Embryonic facial prominence (tissue), 1 donor: ENCODE measurements at regions not wholly inside any gene's neighbourhood (a gene's known extent, or its start where the extent isn't known, plus 50 kb on each side); places are given as distances from the start of the nearest gene placed in this dataset.
"Not testable (repeated sequence)": the region's sequence is repeated elsewhere in the genome, so short reads cannot be mapped to it uniquely, and the experiment has no call there.

Experiments used
- DNase-seq: peaks from one replicate; pipeline ENCODE4 v3.0.0-alpha.2; 2016; ENCODE audit errors: extremely low spot score

DNA sequence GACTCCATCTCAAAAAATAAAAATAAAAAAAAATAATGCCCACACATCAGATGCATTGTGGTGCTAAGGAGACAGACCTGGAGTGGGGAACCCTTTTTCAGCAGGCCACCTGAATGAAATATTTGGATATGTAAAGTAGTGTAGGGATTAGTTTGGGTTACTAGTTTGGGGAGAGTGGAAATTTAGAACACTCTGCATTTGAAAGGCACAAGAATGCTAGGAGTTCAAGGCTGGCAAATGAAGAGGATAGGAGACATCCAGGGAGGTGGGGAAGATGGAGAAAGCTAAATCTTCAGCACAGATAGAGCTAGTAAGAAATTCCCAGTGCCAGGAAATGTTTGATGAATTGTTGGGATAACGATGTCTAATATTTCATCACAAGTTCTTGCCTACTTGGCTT is 298.3 kb upstream of the ERCC4 start:
- no peak for DNase-seq

DNA sequence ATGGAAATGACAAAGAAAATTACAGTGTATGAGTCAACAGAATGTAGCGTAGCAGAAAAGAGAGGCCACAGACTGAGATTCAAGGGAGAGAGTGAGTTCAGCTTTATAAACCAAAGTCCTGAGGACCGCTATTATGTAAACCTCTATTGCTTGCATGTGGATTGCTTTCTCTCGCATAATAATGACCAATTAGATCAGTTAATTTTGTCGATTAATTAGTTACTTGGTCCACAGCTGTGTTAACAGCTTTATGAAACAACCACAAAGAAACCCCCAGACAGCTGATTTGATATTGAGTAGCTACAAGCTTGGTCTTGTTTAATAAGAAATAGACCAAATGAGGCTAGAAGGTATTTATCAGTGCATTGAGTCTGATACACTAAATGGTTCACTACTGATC is 291.8 kb upstream of the ERCC4 start:
- DNase-seq, result no peak

DNA sequence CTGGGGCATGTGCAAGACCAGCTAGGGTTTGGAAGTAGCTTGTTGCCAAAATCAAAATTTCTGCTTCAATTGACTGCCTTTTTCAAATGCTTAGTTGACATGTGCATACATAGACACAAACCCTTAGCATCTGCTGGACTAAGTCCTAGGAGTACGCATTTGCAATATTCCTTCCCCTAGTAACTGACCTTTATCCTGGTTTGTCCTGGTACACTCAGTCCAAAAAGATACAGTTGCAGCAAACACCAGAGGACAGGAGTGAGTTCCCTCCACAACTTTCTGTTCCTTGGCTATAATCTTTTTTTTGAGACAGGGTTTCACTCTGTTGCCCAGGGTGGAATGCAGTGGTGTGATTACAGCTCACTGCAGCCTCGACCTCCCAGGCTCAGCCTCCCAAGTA is 290.2 kb upstream of the ERCC4 start:
- DNase-seq, result no peak

DNA sequence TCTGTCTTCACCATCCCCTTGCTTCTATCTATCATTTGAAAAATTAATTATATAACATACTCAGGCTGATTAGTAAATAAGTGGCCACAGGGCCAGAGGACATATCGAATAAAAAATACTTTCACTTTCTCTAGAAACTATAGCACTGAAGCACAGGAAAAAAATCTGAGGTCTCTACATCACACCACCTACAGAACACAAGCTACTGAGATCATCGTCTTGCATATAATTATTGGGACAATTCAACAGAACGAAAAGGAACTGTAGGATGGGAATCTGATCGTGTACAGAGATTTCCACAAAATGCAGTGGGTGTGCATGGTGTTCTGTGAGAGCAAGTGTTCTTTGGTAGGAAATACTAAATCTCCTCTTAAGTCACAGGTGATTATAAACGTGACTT is 289.6 kb upstream of the ERCC4 start:
- DNase-seq, result no peak

DNA sequence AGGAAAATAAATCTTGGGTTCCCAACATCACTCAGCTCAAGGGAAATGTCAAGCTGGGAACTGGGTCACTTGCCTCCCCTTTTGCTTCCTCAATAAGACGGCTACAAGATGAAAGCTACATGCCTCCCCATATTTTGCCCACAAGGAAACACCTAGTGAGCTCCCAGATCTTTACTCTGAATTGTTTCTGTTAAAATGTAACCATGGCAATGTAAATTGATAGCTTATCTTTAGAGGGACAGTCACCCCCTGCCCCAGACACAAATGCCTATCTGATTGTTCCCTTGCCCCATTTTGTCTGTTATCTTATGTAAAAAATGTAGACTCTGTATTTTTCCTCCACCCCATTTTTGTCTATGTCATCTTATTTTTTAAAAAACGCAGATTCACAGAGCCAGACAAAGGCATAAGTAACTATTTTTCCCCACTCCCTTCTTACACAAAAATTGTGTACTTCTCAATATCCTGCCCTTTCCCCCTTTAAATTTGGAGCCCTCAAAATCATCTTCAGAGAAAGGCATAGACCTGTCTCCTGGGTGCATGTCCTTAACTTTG is 288.7 kb upstream of the ERCC4 start:
- DNase-seq, result no peak

DNA sequence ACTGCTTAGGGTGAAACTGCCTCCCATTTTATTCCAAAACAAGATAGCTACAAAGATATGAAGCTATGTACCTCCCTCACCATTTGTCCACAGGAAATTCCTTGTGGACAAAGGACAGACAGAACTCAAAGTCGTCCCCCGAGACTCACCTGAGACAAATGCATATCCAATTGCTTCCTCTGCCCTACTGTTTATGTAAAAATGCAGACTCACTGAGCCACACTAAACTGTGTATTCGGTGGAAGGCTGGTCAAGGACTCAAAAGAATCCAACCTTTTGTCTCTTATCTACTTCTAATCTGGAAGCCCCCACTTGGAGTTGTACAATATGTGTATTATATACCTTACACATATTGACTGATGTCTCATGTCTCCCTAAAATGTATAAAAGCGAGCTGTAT is 288.0 kb upstream of the ERCC4 start:
- DNase-seq, result no peak

DNA sequence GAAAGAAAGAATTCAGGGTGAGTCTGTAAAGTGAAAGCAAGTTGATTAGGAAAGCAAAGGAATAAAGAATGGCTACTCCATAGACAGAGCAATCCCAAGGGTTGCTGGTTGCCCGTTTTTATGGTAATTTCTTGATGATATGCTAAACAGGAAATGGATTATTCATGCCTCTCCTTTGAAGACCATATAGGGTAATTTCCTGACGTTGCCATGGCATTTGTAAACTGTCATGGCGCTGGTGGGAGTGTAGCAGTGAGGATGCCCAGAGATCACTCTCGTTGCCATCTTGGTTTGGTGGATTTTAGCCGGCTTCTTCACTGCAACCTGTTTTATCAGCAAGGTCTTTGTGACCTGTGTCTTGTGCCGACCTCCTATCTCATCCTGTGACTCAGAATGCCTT is 287.4 kb upstream of the ERCC4 start:
- not testable (repeated sequence) for DNase-seq

DNA sequence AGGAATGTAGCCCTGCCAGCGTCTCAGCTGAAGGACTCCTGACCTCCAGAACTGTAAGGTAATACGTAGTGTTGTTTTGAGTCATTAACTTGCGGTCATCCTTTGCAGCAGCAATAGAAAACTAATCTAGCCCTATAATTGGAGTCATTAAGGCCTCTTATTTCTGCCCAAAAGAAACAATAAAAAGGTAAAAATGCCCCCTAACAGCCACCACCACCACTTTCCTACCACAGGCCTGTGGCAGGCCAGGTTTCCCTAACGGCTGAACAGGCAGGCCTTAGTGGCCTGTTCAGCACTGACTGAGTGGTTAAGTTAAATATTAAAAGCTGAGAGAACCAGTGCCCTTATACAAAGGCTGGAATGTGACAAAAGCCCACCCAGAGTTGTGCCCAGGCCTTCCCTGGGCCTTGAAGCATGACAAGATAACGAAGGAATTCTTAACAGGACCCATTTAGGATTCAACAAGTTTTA is 286.5 kb upstream of the ERCC4 start:
- DNase-seq, result no peak

DNA sequence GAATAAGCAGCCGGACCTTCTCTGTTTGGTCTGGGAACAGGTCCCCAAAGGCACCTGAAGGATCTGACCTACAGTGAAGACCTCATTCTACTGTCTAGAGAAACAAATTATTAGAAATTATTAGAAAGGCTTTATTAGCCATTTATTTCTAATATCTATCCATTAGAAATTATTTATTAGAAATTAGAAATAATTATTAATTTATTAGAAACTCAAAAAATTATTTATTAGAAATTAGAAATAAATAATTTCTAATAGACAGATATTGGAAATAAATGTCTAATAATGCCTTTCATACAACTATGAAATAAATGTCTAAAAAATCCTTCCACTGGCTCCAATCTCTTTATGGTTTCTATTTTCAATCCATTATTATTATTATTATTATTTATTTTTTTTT is 285.7 kb upstream of the ERCC4 start:
- DNase-seq, result no peak

DNA sequence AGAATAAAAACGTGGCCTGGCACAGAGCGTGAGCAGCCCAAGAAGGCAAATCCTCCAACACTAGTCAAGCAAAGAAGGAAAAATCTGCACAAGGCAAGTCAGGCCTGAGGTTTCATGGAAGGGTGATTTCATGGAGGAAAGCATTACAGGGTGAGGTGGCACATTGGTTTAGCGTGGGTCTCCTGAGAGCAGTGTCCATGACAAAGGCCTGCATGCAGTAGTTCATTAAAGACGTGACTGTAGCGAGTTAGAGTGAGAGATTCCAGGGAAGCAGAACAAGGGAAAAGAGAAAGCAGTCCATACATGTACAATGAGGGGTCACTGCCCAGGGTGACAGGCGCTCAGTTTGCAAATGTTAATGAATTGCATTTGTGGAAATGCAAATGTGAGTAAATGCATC is 285.0 kb upstream of the ERCC4 start:
- DNase-seq, result no peak

DNA sequence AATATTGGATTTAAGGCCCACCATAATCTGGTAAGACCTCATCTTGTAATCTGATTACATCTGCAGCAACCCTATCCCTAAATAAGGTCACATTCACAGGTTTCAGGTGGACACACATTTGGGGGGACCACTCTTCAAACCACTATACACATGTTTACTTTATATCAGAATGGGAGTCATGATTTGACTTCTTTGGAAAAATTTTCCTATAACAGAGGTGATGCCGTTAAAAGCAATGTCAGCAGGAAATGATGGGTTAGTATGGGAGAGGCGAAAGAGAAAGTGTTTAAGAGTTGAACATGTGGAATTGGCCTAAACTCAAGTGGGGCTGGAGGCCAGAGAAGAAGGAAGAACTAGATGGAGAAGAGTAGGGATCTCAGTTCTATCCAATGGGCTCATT is 281.7 kb upstream of the ERCC4 start:
- DNase-seq, result no peak

DNA sequence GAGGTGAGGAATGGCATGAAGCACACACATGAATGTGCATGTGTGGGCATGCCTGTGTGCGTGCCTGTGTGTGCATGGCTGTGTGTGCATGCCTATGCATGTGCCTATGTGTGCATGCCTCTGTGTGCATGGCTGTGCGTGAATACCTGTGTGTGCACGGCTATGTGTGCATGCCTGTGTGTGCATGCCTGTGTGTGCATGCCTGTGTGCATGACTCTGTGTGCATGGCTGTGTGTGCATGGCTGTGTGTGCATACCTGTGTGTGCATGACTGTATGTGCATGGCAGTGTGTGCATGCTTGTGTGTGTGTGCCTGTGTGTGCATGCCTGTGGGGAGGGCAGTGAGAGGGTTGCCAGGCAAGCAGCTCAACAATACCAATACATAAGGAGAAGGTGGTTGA is 276.5 kb upstream of the ERCC4 start:
- DNase-seq, result no peak

DNA sequence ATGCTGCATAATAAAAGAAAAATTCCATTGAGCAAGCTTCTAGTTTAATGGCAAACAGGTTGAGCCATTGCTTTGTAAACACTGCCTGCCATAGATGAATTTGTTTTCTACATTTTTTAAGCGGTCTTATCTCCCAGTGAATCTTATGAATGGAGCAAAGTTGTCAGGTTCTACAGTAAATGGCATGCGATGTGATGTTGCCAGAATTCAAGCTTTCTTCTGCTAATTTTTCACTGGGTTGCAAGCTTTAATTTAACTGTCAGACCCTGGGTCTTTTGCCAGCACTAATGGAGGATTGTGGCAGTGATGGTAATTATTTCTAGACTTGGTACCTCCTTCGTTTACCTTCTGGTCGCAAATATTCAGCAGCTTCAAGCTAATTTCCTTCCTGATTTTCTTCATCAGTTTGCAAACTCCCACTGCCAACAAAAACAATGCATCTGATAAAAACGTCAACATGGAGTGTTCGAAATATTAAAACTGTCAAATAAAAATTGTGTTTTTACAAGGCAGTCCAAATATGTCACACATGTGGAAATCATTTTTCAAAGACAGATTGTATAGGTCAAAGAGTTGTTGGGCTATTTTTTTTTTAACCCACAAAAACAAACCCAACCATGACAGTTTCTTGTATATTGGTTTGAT is 274.2 kb upstream of the ERCC4 start:
- DNase-seq, result no peak

DNA sequence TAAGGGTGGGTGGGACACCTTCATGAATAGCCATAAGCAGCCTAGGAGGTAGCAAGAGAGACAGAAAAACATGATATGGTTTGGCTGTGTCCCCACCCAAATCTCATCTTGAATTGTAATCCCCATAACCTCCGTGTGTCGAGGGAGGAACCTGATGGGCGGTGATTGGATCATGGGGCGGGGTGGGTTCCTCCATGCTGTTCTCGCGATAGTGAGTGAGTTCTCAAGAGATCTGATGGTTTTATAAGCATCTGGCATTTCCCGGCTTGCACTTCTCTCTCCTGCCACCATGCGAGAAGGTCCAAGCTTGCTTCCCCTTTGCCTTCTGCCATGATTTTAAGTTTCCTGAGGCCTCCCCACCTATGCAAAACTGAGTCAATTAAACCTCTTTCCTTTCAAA is 259.1 kb upstream of the ERCC4 start:
- no peak for DNase-seq

DNA sequence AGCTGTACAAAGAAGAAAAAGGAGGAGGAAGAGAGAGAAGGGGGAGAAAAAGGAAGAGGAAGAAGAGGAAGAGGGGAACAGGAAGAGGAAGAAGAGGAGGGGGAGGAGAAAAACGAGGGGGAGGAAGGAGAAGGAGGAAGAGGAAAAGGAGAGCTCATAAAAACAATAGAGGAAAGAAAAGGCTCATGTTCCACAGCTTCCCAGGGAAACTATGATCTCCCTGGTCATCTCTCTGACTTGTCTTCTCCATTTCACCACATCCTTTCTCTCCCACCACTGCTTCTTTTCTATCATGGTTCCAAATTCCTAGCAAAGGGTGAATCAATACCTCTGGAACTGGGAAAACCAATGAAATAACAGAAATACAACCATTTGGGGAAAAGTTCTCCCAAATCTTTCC is 254.1 kb upstream of the ERCC4 start:
- DNase-seq, result no peak

DNA sequence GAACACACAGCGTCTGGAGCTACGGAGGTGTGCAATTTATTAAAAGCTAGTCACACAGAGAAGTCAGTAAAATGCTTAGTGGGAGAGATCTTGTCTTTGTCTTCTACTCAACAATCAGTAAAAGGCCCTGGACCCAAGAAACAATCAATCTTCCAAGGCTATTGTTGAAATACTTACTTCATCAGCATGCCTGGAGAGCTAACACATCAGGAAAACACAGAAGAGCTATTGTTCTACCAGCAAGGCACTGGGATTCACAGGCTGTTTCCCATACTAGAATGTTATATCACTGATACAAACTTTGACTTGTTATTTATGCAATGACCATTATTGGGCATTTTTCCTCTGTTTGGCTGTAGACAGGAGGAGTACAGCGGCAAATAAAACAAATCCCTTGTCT is 247.8 kb upstream of the ERCC4 start:
- no peak for DNase-seq

DNA sequence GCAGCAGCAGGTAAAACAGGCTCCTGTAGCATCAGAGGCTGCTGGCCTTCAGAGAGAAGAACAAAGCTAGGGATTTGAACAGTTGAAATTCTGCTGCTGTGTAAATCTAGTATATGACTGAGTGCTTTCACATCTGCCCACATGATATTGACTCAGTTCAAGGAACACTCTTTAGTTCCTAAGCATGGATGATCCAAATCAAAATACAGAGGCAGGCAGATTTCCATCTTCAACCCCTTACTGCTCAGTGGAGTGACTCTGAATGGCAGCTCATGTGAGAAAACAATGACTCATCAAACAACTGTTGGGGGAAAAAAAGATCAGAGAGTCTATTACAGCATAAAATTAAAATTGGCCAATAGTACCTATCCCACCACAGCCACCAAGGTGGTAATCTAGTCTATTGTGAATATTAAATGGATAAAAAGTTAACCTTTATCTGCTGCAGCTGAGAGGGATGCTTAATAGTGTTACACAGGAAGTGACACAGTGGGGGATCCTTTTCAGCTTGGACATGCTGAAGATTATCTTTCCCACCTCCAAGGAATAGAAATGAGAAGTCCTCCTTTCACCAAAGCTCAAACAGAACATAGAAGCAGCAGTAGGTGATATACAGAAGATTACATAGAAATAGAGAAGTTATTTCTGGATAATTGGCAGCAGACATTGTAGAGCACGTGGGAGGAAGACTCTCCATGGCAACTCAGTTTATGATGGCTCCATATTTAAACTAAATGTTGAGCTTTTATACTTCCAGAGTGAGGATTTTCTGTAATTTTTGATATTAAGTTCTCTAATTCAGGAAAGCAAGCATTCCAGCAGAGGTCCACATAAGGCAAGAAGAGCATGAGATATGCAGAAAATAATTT is 239.7 kb upstream of the ERCC4 start:
- DNase-seq, result no peak

DNA sequence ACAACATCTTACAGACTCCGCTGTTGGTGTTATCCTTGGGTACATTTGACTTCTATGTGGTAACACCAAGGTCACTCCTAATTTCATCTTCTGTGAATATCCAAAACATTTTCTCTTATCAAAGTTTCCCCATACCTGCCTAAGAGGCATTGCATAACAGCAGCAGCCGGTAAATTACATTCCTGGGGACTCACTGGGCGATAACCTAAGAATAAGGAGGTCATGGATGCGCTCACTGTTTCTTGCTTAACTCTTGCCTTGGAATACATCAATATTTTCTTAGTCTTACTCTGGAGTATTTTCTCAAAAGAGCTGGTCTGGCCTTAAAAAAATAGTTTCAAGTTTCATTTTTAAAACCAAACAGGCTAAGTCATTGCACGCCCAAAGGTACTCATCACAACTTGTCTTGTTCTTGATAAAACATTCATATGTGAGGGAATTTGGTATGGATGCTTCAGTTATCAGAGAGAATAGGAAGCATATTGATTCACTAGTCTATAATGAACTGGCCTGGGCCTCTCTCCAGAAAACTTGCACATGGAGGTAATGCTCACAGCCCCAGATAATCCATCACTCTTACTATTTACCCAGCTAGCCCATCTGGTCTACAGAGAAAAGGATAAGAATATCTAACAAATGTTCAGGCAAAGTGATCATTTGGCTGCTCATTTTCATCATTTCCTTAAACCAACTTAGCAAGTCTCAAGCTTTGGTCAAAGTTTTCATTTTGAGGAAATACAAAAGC is 235.0 kb upstream of the ERCC4 start:
- DNase-seq, result no peak

DNA sequence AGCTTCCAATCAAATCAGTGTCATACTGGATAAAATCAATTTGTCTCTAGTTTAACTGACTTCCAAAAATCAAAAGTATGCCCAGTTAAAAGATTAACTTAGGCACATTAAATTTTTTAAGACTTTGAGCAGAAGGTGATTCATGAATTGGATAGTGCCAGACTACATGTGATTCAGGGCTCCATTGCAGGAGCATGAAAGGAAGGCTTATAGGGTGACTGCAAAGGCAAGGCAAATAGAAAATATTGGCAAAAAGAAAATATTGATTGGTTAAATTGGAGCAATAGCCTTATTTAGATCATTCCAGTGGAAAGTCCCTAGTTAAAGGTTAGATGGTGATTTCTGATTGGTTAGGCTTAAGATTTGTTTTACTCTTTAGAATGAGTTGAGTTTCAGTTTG is 223.9 kb upstream of the ERCC4 start:
- DNase-seq, result no peak

DNA sequence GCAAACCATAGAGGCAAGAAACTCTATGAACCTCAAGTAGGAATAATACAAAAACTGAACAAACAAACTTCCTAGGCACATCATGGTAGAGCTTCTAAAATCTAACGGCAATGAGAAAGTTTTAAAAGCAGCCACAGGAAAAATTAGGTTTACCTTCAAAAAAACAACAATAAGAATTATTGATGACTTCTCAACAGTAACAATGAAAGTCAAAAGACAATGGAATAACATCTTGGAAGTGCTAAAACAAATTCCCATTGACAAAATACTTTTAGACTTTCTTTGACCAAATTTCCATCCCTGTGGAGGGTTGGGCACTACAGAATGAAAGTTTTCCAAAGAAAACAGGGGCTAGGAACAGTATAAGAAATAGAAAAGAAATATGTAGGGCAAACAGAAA is 222.9 kb upstream of the ERCC4 start:
- no peak for DNase-seq

DNA sequence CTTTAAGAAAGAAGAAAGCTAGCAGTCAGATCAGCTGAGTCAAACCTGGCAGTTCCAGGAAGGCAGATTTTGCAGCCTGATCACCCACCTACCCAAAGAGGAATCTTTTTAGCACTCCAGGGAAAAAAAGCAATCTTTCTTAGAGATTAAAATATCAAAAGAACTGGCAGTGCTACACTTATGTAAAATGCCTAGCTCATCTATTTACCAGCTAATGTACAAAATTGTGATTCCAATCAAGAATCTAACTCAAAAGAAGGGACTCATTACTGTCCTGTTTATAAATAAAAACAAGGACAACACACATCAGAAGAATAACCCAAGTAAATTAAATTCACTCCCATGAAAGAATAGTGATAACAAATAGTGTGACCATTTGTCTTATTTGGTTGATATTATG is 222.4 kb upstream of the ERCC4 start:
- no peak for DNase-seq

DNA sequence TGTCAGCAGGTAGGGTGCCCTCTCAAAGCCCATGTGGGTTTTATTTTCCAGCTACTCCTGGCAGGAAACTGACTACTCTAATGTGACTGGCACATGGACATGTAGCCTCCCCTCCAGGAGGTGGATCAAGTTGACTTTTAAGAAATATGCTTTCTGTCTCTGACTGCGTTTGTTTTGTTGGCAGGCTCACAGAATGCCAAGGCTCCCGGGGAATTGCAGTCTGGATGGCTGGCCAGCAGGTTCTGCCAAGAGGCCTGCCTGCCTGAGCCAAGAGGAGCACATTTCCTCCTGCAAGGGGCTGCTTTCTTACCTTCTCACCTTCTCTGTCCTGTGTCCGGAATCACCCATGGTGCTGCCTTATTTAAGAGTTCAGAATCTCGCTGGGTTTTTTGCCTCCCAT is 217.3 kb upstream of the ERCC4 start:
- DNase-seq, result no peak
